ENCODE measurements at regions not wholly inside any gene's neighbourhood (a gene's known extent, or its start where the extent isn't known, plus 50 kb on each side); places are given as distances from the start of the nearest gene placed in this dataset.
"Not testable (repeated sequence)": the region's sequence is repeated elsewhere in the genome, so short reads cannot be mapped to it uniquely, and the experiment has no call there.

- no peak for DNase-seq (ENCODE audit: low read depth in 2 of 3, low spot score in 1 of 3)
Observed at GRCh38 chr15:38002883-38003477, 68.5 kb downstream of the TMCO5A start.

GRCh38 chr15:38004218-38004861 is 69.9 kb downstream of the TMCO5A start:
- no peak for DNase-seq (ENCODE audit: low read depth in 2 of 3, low spot score in 1 of 3)

GRCh38 chr15:38005953-38006808 is 71.7 kb downstream of the TMCO5A start:
- DNase-seq (ENCODE audit: low read depth in 2 of 3, low spot score in 1 of 3), result no peak

- DNase-seq (ENCODE audit: low read depth in 2 of 3, low spot score in 1 of 3), result no peak
Observed at GRCh38 chr15:38010395-38010794, 76.0 kb downstream of the TMCO5A start.

- DNase-seq (ENCODE audit: low read depth in 2 of 3, low spot score in 1 of 3), result no peak
Observed at GRCh38 chr15:38012894-38013293, 78.5 kb downstream of the TMCO5A start.

- no peak for DNase-seq (ENCODE audit: low read depth in 2 of 3, low spot score in 1 of 3)
Observed at GRCh38 chr15:38017721-38018120, 83.3 kb downstream of the TMCO5A start.

- no peak for DNase-seq (ENCODE audit: low read depth in 2 of 3, low spot score in 1 of 3)
Observed at GRCh38 chr15:38019066-38019465, 84.6 kb downstream of the TMCO5A start.

- no peak for DNase-seq (ENCODE audit: low read depth in 2 of 3, low spot score in 1 of 3)
Observed at GRCh38 chr15:38021259-38021658, 86.8 kb downstream of the TMCO5A start.

- DNase-seq (ENCODE audit: low read depth in 2 of 3, low spot score in 1 of 3), result no peak
Observed at GRCh38 chr15:38024293-38025091, 90.1 kb downstream of the TMCO5A start.

GRCh38 chr15:38025656-38026055 is 91.2 kb downstream of the TMCO5A start:
- DNase-seq (ENCODE audit: low read depth in 2 of 3, low spot score in 1 of 3), result not testable (repeated sequence)

GRCh38 chr15:38028869-38029268 is 94.4 kb downstream of the TMCO5A start:
- no peak for DNase-seq (ENCODE audit: low read depth in 2 of 3, low spot score in 1 of 3)

GRCh38 chr15:38029736-38030135 is 95.3 kb downstream of the TMCO5A start:
- no peak for DNase-seq (ENCODE audit: low read depth in 2 of 3, low spot score in 1 of 3)

GRCh38 chr15:38030609-38031008 is 96.2 kb downstream of the TMCO5A start:
- no peak for DNase-seq (ENCODE audit: low read depth in 2 of 3, low spot score in 1 of 3)

- DNase-seq (ENCODE audit: low read depth in 2 of 3, low spot score in 1 of 3), result no peak
Observed at GRCh38 chr15:38035701-38036100, 101.3 kb downstream of the TMCO5A start.

- no peak for DNase-seq (ENCODE audit: low read depth in 2 of 3, low spot score in 1 of 3)
Observed at GRCh38 chr15:38036790-38037338, 102.4 kb downstream of the TMCO5A start.

- DNase-seq (ENCODE audit: low read depth in 2 of 3, low spot score in 1 of 3), result no peak
Observed at GRCh38 chr15:38038659-38039442, 104.4 kb downstream of the TMCO5A start.

GRCh38 chr15:38040615-38041014 is 106.2 kb downstream of the TMCO5A start:
- no peak for DNase-seq (ENCODE audit: low read depth in 2 of 3, low spot score in 1 of 3)

- no peak for DNase-seq (ENCODE audit: low read depth in 2 of 3, low spot score in 1 of 3)
Observed at GRCh38 chr15:38041576-38041975, 107.1 kb downstream of the TMCO5A start.

- DNase-seq (ENCODE audit: low read depth in 2 of 3, low spot score in 1 of 3), result no peak
Observed at GRCh38 chr15:38042211-38042610, 107.8 kb downstream of the TMCO5A start.

- no peak for DNase-seq (ENCODE audit: low read depth in 2 of 3, low spot score in 1 of 3)
Observed at GRCh38 chr15:38042707-38043445, 108.4 kb downstream of the TMCO5A start.

Measured in stimulated activated CD4-positive, alpha-beta T cell treated with anti-CD3 and anti-CD28 coated beads, Interleukin-12 subunit alpha, Interleukin-12 subunit beta, amount 100 ng/mL, for 48 hours (primary cell).